GM18505 (cell line): ENCODE measurements at regions not wholly inside any gene's neighbourhood (a gene's known extent, or its start where the extent isn't known, plus 50 kb on each side); places are given as distances from the start of the nearest gene placed in this dataset.
"Not testable (repeated sequence)": the region's sequence is repeated elsewhere in the genome, so short reads cannot be mapped to it uniquely, and the experiment has no call there.

ENCODE experiments used
- ATAC-seq: cut with Tn5 transposase; IDR thresholded peaks from one replicate; pipeline ENCODE4 v1.9.1; 2021; ENCODE audit not compliant: unreplicated experiment
- POLR2A ChIP-seq: IDR thresholded peaks from 4 replicates; pipeline ENCODE4 v1.6.1; 2011; ENCODE audit warnings: borderline replicate concordance; ENCODE audit not compliant: insufficient read depth, insufficient read length; ENCODE audit errors: extremely low read depth

DNA sequence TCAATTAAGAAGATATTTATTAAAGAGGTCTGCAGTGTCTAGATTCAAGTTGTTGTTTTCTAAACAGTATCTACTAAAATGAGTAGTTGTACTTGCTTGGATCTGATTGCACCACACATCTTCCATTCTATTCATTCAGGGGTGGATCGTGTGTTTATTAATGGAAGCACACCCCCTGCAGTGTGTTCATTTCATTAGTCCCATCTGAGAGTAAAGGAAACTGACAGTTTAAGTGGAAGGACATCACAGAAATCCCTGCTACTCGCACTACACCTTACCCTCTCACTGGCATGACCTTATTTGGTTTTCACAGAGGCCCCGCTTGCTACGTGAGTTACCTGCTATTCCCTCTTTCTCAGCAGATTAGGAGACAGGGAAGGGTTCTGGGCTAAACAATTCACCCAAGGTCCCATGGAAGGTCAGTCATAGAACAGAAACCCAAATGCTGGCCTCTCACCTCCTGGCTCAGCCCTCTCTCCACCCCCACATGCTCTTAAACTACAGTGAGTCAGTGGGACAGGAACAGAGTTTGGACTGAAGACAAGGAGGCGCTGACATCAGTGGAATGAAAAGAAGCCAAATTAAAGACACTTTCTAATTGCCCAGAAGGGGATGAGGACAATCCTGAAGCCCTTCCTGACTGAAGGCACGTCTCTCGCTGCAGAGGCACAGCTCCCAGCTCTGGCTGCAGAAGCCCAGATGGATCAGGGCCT is 369.2 kb upstream of the NRP1 start:
- no peak for TF ChIP-seq POLR2A

DNA sequence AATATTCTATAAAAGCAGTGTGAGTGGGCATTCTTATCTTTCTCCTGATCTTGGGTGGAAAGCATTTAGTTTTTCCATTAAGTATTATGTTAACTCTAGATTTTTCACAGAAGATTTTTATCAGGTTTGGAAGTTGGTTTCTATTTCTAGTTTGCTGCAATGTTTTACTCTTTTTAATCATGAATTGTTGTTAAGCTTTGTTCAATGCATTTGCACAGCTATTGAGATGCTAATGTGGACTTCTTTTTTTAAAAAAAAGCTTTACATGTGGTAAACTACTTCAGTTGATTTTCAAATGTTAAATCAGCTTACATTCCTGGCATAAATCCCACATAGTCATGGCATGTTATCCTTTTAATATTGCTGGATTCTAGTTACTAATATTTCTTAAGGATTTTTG is 363.6 kb upstream of the NRP1 start:
- no peak for ATAC-seq
- no peak for TF ChIP-seq POLR2A

More for the DNA sequence above, 369.2 kb upstream of the NRP1 start:
- no peak for ATAC-seq

DNA sequence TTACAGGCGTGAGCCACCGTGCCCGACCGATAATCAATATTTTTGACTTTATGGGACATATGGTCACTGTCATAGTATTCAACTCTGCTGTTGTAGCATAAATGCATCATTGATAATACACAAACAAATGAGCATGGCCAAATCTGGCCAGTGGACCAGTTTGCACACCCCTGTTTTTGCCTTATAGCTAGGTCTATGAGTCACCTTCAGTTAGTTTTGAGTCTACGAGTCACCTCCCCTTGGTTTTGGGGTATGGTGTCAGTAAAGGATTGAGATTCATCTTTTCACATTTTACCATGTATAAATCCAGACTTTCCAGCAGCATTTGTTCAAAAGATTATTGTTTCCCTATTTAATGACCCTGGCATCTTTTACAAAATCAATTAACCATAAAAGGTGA is 362.5 kb upstream of the NRP1 start:
- no peak for TF ChIP-seq POLR2A
- no peak for ATAC-seq

DNA sequence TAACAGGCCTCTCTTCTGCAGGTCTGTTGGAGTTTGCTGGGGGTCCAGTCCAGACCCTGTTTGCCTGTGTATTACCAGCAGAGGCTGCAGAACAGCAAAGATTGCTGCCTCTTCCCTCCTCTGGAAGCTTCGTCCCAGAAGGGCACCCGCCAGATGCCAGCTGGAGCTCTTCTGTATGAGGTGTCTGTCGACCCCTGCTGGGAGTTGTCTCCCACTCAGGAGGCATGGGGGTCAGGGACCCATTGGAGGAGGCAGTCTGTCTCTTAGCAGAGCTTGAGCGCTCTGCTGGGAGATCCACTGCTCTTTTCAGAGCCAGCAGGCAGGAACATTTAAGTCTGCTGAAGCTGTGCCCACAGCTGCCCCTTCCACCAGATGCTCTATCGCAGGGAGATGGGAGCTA is 361.1 kb upstream of the NRP1 start:
- no peak for ATAC-seq

DNA sequence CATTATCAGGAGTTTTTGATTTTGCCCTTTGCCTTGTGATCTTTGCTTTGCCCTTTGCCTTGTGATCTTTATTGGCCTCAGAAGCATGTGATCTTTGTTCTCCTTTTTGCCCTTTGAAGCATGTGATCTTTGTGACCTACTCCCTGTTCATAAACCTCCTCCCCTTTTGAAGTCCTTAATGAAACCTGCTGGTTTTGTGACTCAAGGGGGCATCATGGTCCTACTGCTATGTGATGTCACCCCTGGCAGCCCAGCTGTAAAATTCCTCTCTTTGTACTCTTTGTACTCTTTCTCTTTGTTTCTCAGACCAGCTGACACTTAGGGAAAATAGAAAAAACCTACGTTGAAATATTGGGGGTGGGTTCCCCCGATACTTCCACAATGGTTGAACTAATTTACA is 356.1 kb upstream of the NRP1 start:
- not testable (repeated sequence) for ATAC-seq

More for the DNA sequence above, 361.1 kb upstream of the NRP1 start:
- TF ChIP-seq POLR2A = no peak

DNA sequence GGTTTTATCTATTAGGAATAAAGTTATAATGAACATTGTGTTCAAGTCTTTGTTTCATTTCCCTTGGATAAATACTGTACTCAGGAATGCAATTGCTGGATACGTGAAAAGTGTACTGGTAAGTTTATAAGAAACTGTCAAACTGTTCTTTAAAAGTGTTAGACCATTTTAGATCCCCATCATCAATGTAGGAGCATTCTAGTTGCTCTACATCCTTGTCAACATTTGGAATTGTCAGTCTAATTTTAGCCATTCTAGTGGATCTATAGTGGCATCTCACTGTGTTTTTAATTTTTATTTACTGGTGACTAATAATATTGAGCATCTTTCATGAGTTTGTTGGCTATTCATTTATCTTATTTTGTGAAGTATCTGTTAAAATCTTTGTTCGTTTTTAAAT is 354.0 kb upstream of the NRP1 start:
- no peak for TF ChIP-seq POLR2A
- ATAC-seq = no peak

DNA sequence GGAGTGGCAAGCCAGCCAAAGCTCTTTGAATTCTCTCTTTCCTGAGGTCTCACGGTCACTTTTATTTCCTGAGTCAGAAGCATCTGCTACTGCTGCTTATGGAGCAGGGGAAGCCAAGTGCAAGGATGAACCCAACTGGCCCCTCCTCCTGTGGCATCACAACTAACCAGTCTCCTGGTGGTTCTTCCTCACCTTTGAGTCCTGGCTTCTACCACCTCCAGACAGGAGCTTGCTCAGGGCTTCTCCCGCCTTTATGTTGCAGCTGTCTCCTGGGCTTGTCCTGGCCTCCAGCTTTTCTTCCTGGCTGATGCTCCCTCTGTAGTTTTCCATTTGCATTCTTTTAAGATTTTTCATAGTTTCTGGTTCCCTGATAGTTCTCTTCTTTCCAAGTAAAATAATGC is 349.7 kb upstream of the NRP1 start:
- no peak for TF ChIP-seq POLR2A
- ATAC-seq = no peak

DNA sequence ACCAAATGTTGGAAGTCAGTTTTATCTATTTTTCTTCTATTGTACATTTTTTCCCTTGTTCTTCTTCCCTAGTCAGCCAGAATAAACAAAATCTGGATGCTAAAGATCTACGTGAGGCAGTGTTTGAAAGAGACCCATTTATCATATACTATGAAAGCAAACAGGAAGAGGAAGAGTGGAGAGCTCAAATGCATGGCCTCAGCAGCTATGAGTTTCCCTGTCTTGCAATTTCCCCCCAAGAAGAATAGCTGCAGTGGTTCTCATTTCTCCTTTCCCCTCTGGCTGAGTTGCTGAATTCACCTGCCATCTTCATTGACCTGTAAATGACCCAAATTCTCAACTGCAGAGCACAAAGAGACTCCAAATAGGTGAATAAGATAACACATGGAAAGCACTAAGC is 347.1 kb upstream of the NRP1 start:
- TF ChIP-seq POLR2A = no peak
- ATAC-seq = no peak

DNA sequence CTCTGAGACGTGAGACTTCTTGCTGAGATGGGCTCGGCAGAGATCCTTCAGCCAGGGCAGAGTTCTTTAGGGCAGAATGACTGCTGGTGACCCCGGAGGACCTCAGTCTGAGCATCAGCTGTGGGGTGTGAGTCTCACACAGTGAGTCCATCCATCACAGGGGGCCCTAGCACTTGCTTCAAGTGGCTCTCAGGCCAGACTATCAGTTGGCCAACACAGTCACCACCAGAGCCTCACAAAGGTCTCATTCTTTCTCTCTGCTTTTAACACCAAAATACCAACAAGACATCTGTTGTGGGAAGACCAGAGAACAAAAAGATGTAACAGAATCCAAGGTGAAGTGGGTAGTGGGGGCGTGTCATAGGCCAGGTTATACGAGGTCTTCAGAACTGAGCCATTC is 345.6 kb upstream of the NRP1 start:
- no peak for ATAC-seq

DNA sequence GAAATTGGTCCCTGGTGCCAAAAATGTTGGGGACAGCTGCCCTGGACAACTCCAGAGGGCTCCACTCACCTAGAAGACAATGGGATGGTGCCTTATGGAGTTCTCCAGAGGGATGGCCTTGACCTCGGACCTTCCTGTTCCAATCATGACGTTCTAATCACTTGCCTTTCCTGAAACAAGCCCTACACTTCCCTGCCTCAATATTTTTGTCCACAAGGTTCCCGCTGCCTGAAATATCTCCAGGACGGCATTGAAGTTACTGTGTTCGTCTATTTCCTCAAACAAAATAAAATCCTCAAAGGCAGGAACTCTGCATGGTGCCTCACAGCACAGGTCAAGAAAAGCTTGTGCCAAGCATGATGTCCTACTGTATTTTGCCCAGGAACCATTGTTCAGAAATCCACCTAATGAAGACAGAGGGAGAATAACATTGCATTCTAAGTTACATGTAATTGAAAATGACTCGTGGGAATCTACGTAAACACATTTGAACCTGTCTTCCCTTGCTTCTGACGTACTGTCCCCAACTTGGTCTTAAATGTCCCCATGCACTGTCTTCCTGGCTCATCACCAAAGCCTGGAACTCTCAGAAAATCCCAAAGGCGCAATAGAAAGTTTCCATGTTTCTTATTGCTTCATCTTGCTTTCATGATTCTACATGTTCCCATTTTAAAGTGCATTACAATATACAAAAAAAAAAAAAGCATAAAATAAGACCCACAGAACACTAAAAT is 342.3 kb upstream of the NRP1 start:
- ATAC-seq = no peak
- TF ChIP-seq POLR2A = no peak

More for the DNA sequence above, 345.6 kb upstream of the NRP1 start:
- no peak for TF ChIP-seq POLR2A

DNA sequence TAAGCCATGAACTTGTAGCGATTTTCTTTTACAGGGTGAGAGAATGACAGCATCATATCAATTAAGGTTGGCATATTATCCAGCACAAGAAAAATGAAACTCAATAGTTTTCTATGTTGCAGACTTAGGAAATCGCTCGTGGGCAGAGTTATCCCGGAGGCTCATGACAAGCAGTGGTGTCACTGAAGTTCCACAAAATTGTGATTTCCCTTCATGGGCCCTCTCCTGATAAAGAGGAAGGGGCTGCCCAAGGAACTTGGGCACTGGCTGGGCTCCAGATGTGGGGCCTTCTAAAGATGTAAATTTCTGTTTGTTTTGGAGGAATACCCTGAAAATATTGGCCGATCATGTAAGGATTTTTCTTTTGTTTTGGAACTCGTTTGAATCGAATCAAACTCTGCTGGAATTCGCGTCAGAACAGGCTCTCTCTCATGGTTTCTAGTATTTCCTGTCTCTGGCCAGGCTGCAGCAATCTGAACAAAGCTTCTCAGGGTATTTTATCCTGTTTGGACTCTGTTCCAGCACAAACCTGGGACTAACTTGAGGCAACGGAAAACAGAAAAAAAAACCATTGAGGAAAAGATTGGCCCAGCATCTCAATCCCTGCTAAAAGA is 340.6 kb upstream of the NRP1 start:
- no peak for ATAC-seq
- TF ChIP-seq POLR2A = no peak

DNA sequence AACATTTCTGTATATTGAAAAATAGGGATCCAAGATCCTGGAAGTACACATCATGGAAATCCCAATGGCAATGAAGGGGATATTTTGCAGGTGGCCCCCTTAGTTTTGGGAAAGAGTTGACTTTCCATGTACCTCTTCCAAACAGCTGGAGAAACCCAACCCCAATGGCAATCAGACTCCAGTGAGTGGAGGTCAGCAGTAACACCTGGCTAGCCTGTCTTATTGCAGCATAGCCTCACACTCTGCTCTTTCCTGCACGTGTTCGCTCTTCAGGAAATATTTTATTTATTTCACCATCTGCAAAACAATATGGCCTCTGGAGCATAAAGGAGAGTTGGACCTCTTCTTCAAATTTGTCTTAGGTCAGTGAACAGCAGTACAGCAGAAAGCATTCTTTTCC is 340.0 kb upstream of the NRP1 start:
- no peak for ATAC-seq

DNA sequence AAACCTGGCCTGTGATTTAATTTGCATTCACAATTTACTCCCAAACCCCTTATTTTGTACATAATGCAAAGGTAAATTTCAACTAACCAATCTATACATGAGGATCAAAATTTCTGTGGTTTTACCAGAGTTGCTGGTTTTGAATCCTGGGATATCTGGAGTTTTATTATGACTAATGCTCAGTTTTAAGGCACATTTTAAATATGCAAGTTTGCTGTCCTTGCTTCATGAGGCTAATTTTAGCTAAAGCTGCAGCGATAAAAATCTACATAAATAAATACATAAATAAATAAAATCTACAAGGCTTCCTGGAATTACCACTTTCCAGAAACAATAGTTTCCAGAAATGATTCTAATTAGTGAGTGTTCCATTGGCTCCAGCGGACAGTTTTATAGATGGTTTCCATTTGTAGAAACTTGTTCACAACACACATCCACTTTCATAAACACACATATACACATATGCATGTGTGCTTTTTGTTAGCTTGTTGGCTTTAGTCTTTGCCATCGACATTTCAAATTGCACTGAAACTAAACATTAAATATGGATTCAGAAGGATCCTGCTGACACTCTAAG is 339.5 kb upstream of the NRP1 start:
- no peak for TF ChIP-seq POLR2A
- no peak for ATAC-seq

More for the DNA sequence above, 340.0 kb upstream of the NRP1 start:
- TF ChIP-seq POLR2A = no peak

DNA sequence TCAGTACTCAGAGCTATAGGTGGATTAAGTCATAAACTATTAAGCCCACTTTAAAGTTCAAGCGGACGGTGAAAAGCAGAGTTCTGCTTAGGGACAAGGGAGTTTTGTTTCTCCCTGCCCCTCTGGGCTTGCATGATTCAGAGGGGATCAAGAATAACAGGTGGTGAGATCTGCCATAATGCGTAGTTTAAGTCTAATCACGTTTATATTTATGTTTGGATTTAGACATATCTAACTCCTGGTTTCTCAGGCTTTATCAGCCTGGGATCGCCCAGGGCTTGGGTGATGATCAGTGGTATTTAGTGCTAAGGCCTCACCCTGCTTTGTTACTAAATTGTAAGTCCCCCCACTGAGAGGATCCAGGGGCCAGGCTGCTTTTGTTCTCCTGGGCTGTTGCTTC is 335.4 kb upstream of the NRP1 start:
- TF ChIP-seq POLR2A = no peak
- ATAC-seq = no peak
